Inferior parietal cortex (tissue), 1 donor: ENCODE measurements at regions not wholly inside any gene's neighbourhood (a gene's known extent, or its start where the extent isn't known, plus 50 kb on each side); places are given as distances from the start of the nearest gene placed in this dataset.
"Not testable (repeated sequence)": the region's sequence is repeated elsewhere in the genome, so short reads cannot be mapped to it uniquely, and the experiment has no call there.

Experiments used
- DNase-seq: peaks from one replicate; pipeline ENCODE4 v3.0.0-alpha.2; 2016; ENCODE audit errors: extremely low spot score

- DNase-seq, result no peak
Observed at GRCh38 chr3:95752199-95752598, 1062.2 kb upstream of the EPHA6 start.

- no peak for DNase-seq
Observed at GRCh38 chr3:95758707-95759106, 1055.7 kb upstream of the EPHA6 start.

- DNase-seq, result no peak
Observed at GRCh38 chr3:95759614-95760301, 1054.6 kb upstream of the EPHA6 start.

- DNase-seq, result no peak
Observed at GRCh38 chr3:95775486-95776094, 1038.8 kb upstream of the EPHA6 start.

GRCh38 chr3:95781598-95781997 lies 1032.8 kb upstream of the EPHA6 start:
- DNase-seq, result no peak

- no peak for DNase-seq
Observed at GRCh38 chr3:95789111-95789510, 1025.3 kb upstream of the EPHA6 start.

- no peak for DNase-seq
Observed at GRCh38 chr3:95797081-95797480, 1017.3 kb upstream of the EPHA6 start.

- DNase-seq, result no peak
Observed at GRCh38 chr3:95798628-95799027, 1015.8 kb upstream of the EPHA6 start.

GRCh38 chr3:95810462-95810861 lies 1003.9 kb upstream of the EPHA6 start:
- no peak for DNase-seq

GRCh38 chr3:95813244-95813643 lies 1001.1 kb upstream of the EPHA6 start:
- DNase-seq, result no peak

GRCh38 chr3:95815828-95816227 lies 998.6 kb upstream of the EPHA6 start:
- DNase-seq, result no peak

GRCh38 chr3:95826419-95826818 lies 988.0 kb upstream of the EPHA6 start:
- DNase-seq, result no peak

- no peak for DNase-seq
Observed at GRCh38 chr3:95832146-95832545, 982.2 kb upstream of the EPHA6 start.

- not testable (repeated sequence) for DNase-seq
Observed at GRCh38 chr3:95860628-95861027, 953.8 kb upstream of the EPHA6 start.

GRCh38 chr3:95883801-95884200 lies 930.6 kb upstream of the EPHA6 start:
- no peak for DNase-seq

- DNase-seq, result no peak
Observed at GRCh38 chr3:95886616-95887015, 927.8 kb upstream of the EPHA6 start.

- no peak for DNase-seq
Observed at GRCh38 chr3:95887114-95887513, 927.3 kb upstream of the EPHA6 start.

- no peak for DNase-seq
Observed at GRCh38 chr3:95894820-95895219, 919.6 kb upstream of the EPHA6 start.

- DNase-seq, result no peak
Observed at GRCh38 chr3:95899494-95899893, 914.9 kb upstream of the EPHA6 start.

- DNase-seq, result no peak
Observed at GRCh38 chr3:95899911-95900310, 914.5 kb upstream of the EPHA6 start.

GRCh38 chr3:95901948-95902347 lies 912.4 kb upstream of the EPHA6 start:
- no peak for DNase-seq

GRCh38 chr3:95905182-95905581 lies 909.2 kb upstream of the EPHA6 start:
- no peak for DNase-seq

GRCh38 chr3:95911767-95912166 lies 902.6 kb upstream of the EPHA6 start:
- no peak for DNase-seq
